Stimulated activated CD8-positive, alpha-beta memory T cell treated with anti-CD3 and anti-CD28 coated beads, Interleukin-4, amount 100 ng/mL, for 48 hours (primary cell): ENCODE measurements at regions not wholly inside any gene's neighbourhood (a gene's known extent, or its start where the extent isn't known, plus 50 kb on each side); places are given as distances from the start of the nearest gene placed in this dataset.
A peak's percentile ranks its signal among the peaks of the same experiment; 100 is the strongest.
"Not testable (repeated sequence)": the region's sequence is repeated elsewhere in the genome, so short reads cannot be mapped to it uniquely, and the experiment has no call there.

Source experiments
- DNase-seq: peaks from one replicate; pipeline ENCODE4 v3.0.0-alpha.2; 2020

DNA sequence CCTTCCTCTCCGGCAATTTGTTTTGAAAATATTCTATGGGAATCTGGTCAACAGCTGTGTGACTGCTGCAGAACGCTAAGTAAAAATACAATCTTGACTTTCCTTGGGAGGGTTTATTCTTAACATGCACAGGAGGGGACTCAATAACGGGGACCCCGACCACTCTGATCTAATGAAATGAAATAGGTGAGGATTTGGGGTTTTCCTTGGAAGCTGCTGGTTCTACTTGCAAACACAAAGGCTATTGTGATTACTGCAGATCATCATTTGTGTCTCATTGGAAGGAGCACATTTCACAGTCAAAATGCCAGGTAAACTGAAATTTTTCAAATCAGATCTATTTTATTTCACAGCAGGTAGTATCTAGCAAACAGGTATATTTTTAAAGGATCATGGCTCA, 366.1 kb downstream of the SHANK2 start:
- DNase-seq = no peak

- no peak for DNase-seq
Measured at GRCh38 chr11:70886676-70887541, 365.5 kb downstream of the SHANK2 start.

GRCh38 chr11:70887542-70887827, 364.9 kb downstream of the SHANK2 start:
- no peak for DNase-seq

- DNase-seq = no peak
Measured at GRCh38 chr11:70888061-70888460, 364.3 kb downstream of the SHANK2 start.

- no peak for DNase-seq
Measured at GRCh38 chr11:70889411-70889810, 363.0 kb downstream of the SHANK2 start.

DNA sequence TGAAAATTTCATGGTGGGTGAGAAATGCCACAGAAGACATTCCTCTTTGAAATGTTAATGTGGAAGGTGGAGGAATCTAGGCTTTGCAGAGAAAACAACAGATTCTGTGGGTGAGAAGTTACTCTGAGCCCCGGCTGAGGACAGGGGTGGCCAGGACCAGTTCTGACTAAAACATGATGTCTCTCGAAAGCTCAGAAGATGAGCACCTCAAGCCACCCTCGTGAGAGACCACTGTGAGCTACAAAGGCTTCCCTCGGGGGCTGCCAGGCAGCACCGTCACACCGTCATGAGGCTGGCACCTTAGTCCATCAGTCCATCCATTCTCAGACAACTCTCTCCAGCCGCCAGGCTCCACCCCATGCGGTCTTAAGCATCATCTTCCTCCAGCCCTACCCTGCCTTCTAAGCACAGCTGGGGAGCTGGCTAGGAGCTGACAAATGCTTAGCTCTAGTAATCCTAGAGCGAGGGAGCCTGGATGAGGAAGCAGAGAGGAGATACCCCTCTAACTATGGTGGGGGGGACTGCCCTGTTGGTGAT, 360.5 kb downstream of the SHANK2 start:
- no peak for DNase-seq

DNA sequence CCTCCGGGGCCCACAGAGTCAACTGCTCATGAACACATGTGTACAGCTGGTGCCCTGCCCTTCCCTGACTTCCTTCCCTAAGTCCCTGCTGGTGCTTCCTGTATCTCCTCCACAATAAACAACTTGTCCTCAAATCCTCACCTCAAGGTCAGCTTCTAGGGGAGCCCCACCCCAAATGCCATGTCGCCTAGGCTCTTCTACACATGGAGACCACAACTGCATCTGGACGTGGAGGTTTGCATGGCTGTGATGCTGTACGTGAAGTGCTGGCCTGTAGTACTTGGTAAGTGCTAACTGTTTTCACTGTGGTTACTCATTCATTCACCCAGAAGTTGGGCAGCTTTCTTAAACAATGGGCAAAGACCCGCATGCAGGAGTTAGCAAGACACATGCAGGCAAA, 359.5 kb downstream of the SHANK2 start:
- DNase-seq = no peak

- DNase-seq = no peak
Measured at GRCh38 chr11:70894566-70895365, 357.6 kb downstream of the SHANK2 start.

- DNase-seq = no peak
Measured at GRCh38 chr11:70895366-70895670, 357.1 kb downstream of the SHANK2 start.

GRCh38 chr11:70897429-70897828, 354.9 kb downstream of the SHANK2 start:
- DNase-seq = no peak

DNA sequence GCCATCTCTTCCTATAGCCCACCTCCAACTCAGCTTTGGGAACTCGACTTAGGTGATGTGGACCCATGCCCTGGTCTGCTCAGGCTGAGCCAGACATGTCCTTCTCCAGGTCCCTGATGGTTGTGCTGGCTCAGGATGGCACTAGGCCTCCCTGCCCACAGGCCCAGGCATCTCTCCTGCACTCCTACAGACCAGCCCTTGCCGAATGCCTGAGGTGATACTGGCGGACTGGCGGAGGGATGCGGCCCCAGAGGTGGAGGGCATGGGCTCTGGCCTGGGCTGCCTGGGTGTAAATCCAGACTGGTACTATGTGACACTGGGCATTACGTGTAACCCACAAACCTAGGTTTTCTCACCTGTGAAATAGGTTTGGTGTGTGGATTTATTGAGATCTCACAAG, 352.8 kb downstream of the SHANK2 start:
- DNase-seq = no peak

- DNase-seq = no peak
Measured at GRCh38 chr11:70900540-70900939, 351.8 kb downstream of the SHANK2 start.

- DNase-seq = no peak
Measured at GRCh38 chr11:70901951-70902521, 350.3 kb downstream of the SHANK2 start.

GRCh38 chr11:70903229-70903628, 349.1 kb downstream of the SHANK2 start:
- not testable (repeated sequence) for DNase-seq

DNA sequence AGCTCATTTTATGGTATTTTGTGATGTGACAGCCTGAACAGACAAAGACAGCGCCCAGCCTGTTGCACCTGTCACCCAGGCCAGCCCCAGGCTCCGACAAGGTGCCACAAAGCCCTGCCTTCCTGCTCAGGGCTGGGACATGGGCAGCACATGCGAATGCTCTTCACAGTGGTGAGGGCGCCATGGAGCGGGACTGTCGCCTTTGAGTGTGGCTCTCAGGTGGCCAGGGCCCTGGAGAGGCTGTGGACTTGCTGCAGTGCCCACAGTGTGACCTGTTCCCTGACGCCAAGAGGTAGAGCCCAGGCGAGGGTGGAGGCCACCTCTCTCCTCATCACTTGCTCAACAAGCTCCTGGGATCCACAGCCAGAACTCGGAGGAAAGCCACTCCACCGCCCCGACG, 346.3 kb downstream of the SHANK2 start:
- no peak for DNase-seq

- DNase-seq = no peak
Measured at GRCh38 chr11:70908223-70908622, 344.2 kb downstream of the SHANK2 start.

- no peak for DNase-seq
Measured at GRCh38 chr11:70910835-70911234, 341.5 kb downstream of the SHANK2 start.

- DNase-seq = peak; percentile 28
Measured at GRCh38 chr11:70912226-70912840, 340.0 kb downstream of the SHANK2 start.

DNA sequence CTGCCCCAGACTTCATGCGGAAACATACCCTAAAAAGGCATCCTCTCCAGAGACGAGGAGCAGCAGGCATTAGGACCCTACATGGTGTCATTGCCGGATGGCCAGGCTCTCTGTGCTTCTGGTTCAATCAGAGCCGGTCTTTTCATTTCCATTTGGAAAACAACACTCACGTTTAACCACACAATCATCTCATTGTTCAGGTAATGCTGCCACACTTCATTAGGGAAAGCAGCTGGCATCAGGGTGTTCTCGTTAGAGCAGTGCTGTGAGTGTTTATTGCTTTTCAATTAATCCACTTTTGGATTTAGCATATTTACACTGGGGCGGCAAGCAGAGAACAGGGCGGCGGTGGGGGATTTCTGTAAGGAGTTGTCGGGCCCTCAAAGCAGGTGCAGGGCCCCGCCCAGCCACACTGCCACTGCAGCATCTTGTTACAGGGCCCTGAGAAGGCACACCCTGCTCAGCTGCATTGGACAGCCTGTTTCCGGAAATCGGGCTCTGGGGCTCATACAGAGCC, 338.6 kb downstream of the SHANK2 start:
- no peak for DNase-seq

GRCh38 chr11:70914496-70914895, 337.9 kb downstream of the SHANK2 start:
- DNase-seq = no peak

GRCh38 chr11:70915158-70915985, 337.0 kb downstream of the SHANK2 start:
- no peak for DNase-seq

GRCh38 chr11:70916351-70916750, 336.0 kb downstream of the SHANK2 start:
- no peak for DNase-seq
